SK-N-SH (cell line): ENCODE measurements at regions not wholly inside any gene's neighbourhood (a gene's known extent, or its start where the extent isn't known, plus 50 kb on each side); places are given as distances from the start of the nearest gene placed in this dataset.

Experiments used
- CTCF ChIA-PET: fragments of 300-600, 350-600 bp; formaldehyde crosslinking; extraction: SDS; loops from one replicate; lab custom pipeline; 2021; lab: Yijun Ruan, JAX
- POLR2A ChIA-PET: fragments of 350-600 bp; sonication (Branson Sonifier 250); formaldehyde crosslinking; extraction: SDS; loops from one replicate; lab custom pipeline; 2020; ENCODE audit warnings: antibody characterized with exemption, inconsistent platforms; lab: Yijun Ruan, JAX
- DNase-seq: peaks from one replicate; pipeline ENCODE4 v3.0.0; 2012
- H2AFZ ChIP-seq: fragments of 200-600 bp; sonication (generic); 2 replicates; pipeline ENCODE4 v1.8.1; 2016; ENCODE audit warnings: antibody characterized with exemption, mild to moderate bottlenecking, low read depth
- H3F3A ChIP-seq: fragments of 200-600 bp; sonication (generic); replicated peaks from 2 replicates; pipeline ENCODE3; 2016; ENCODE audit warnings: antibody characterized with exemption, mild to moderate bottlenecking; ENCODE audit not compliant: insufficient read depth
- H3K27ac ChIP-seq, 2 experiments: fragments of 200-500 bp in 1 of 2; fragments of 200-600 bp in 1 of 2; sonication (Bioruptor generic) in 1 of 2; sonication (generic), shearing (Covaris generic) in 1 of 2; 2 replicates each; pipeline versions ENCODE4 v1.5.1 to v1.6.1; 2014 to 2016; ENCODE audit warnings: low read depth in 2 of 2, inconsistent platforms in 1 of 2, low read length in 1 of 2, mild to moderate bottlenecking in 1 of 2, mixed read lengths in 1 of 2
- H3K27me3 ChIP-seq: fragments of 200-600 bp; sonication (generic), shearing (Covaris generic); 2 replicates; pipeline ENCODE4 v1.6.1; 2016; ENCODE audit warnings: mixed run types; ENCODE audit not compliant: insufficient read depth
- H3K36me3 ChIP-seq, 2 experiments: fragments of 200-500 bp in 1 of 2; fragments of 200-600 bp in 1 of 2; sonication (Bioruptor generic) in 1 of 2; sonication (generic) in 1 of 2; replicated peaks in 1 of 2; 2 replicates each; pipeline versions ENCODE3 to v1.5.1; 2014 to 2016; ENCODE audit warnings: low read length in 1 of 2, mild to moderate bottlenecking in 1 of 2; ENCODE audit not compliant: insufficient read depth in 2 of 2, control insufficient read depth in 1 of 2
- H3K4me1 ChIP-seq, 2 experiments: fragments of 200-500 bp in 1 of 2; fragments of 200-600 bp in 1 of 2; sonication (Bioruptor generic) in 1 of 2; sonication (generic), shearing (Covaris generic) in 1 of 2; 2 replicates each; pipeline versions ENCODE4 v1.5.1 to v1.6.1; 2014 to 2016; ENCODE audit warnings: low read depth in 1 of 2, low read length in 1 of 2, mixed run types in 1 of 2; ENCODE audit not compliant: insufficient read depth in 2 of 2, control insufficient read depth in 1 of 2
- H3K4me2 ChIP-seq: fragments of 200-600 bp; sonication (generic), shearing (Covaris generic); 2 replicates; pipeline ENCODE4 v1.6.1; 2017; ENCODE audit warnings: mixed run types
- H3K4me3 ChIP-seq, 2 experiments: fragments of 200-500 bp in 1 of 2; fragments of 200-600 bp in 1 of 2; sonication (Bioruptor generic) in 1 of 2; sonication (generic), shearing (Covaris generic) in 1 of 2; 2 replicates each; pipeline versions ENCODE4 v1.5.1 to v1.8.1; 2014 to 2016; ENCODE audit warnings: low read depth in 2 of 2, inconsistent platforms in 1 of 2, low read length in 1 of 2, mild to moderate bottlenecking in 1 of 2, mixed read lengths in 1 of 2, moderate library complexity in 1 of 2
- H3K79me2 ChIP-seq: fragments of 200-600 bp; sonication (generic); 2 replicates; pipeline ENCODE4 v1.8.1; 2017; ENCODE audit warnings: mild to moderate bottlenecking; ENCODE audit not compliant: insufficient read depth
- H3K9ac ChIP-seq: fragments of 200-600 bp; sonication (generic); 2 replicates; pipeline ENCODE4 v1.6.1; 2017; ENCODE audit warnings: mixed run types
- H3K9me2 ChIP-seq: fragments of 200-600 bp; sonication (generic); 2 replicates; pipeline ENCODE4 v1.6.1; 2017; ENCODE audit warnings: mixed run types
- H3K9me3 ChIP-seq: fragments of 200-600 bp; sonication (generic); 2 replicates; pipeline ENCODE4 v1.6.1; 2017; ENCODE audit warnings: mixed run types, mild to moderate bottlenecking, moderate library complexity
- H4K20me1 ChIP-seq: fragments of 200-600 bp; sonication (generic); 2 replicates; pipeline ENCODE4 v1.6.1; 2017; ENCODE audit warnings: mild to moderate bottlenecking, mixed run types; ENCODE audit not compliant: insufficient read depth
- CHD2 ChIP-seq: fragments of 150-350 bp; IDR thresholded peaks from 2 replicates; pipeline ENCODE4 v1.6.1; 2018; ENCODE audit warnings: low read length; ENCODE audit not compliant: partially characterized antibody
- CTCF ChIP-seq: fragments of 200-600 bp; sonication (generic); IDR thresholded peaks from 2 replicates; pipeline ENCODE4 v1.6.1; 2017; ENCODE audit warnings: antibody characterized with exemption, mild to moderate bottlenecking, moderate library complexity
- EZH2phosphoT487 ChIP-seq: fragments of 200-600 bp; sonication (generic); IDR thresholded peaks from 2 replicates; pipeline ENCODE4 v1.6.1; 2017; ENCODE audit warnings: low read depth, mixed run types, mild to moderate bottlenecking, antibody characterized with exemption, moderate library complexity, borderline replicate concordance
- FOSL2 ChIP-seq: IDR thresholded peaks from 2 replicates; pipeline ENCODE4 v1.4.0; 2012; ENCODE audit warnings: low read depth, mild to moderate bottlenecking, moderate library complexity, borderline replicate concordance
- FOXM1 ChIP-seq: IDR thresholded peaks from 2 replicates; pipeline ENCODE4 v1.4.0; 2012; ENCODE audit warnings: low read depth, mild to moderate bottlenecking
- JUND ChIP-seq: IDR thresholded peaks from 2 replicates; pipeline ENCODE4 v1.4.0; 2012
- MEF2A ChIP-seq: IDR thresholded peaks from 2 replicates; pipeline ENCODE4 v1.4.0; 2012; ENCODE audit warnings: low read depth, borderline replicate concordance
- MXI1 ChIP-seq: IDR thresholded peaks from 2 replicates; pipeline ENCODE4 v1.6.1; 2012; ENCODE audit warnings: mild to moderate bottlenecking, low read depth, low read length, improper control_type of control experiment
- RAD21 ChIP-seq: IDR thresholded peaks from 2 replicates; pipeline ENCODE4 v1.6.1; 2012; ENCODE audit warnings: mild to moderate bottlenecking, low read length
- RFX5 ChIP-seq: IDR thresholded peaks from 2 replicates; pipeline ENCODE4 v1.6.1; 2012; ENCODE audit warnings: mild to moderate bottlenecking, improper control_type of control experiment, low read length
- SIN3A ChIP-seq: IDR thresholded peaks from 2 replicates; pipeline ENCODE4 v1.6.1; 2012; ENCODE audit warnings: low read depth, mild to moderate bottlenecking, low read length, moderate library complexity, borderline replicate concordance
- SMC3 ChIP-seq: IDR thresholded peaks from 2 replicates; pipeline ENCODE4 v1.6.1; 2012; ENCODE audit warnings: low read depth, low read length, improper control_type of control experiment
- TAF1 ChIP-seq: IDR thresholded peaks from 2 replicates; pipeline ENCODE4 v1.6.1; 2012; ENCODE audit warnings: low read depth, mild to moderate bottlenecking, low read length, moderate library complexity, borderline replicate concordance
- TEAD4 ChIP-seq: IDR thresholded peaks from 2 replicates; pipeline ENCODE4 v1.4.0; 2012; ENCODE audit warnings: mild to moderate bottlenecking, borderline replicate concordance; ENCODE audit not compliant: insufficient read depth
- USF1 ChIP-seq: IDR thresholded peaks from 2 replicates; pipeline ENCODE4 v1.4.0; 2012; ENCODE audit warnings: low read depth, borderline replicate concordance
- YY1 ChIP-seq: IDR thresholded peaks from 2 replicates; pipeline ENCODE4 v1.4.0; 2012; ENCODE audit warnings: low read depth, mild to moderate bottlenecking
- WGBS: methylation state at CpG from one replicate; pipeline ENCODE4 v1.1.6; 2017; ENCODE audit warnings: low lambda C conversion rate; 5-methylcytosine and 5-hydroxymethylcytosine counted together
- TF ChIP-seq, protein P1 (sequence below): IDR thresholded peaks from 2 replicates; pipeline ENCODE4 v1.4.0; 2012; ENCODE audit warnings: low read depth

DNA sequence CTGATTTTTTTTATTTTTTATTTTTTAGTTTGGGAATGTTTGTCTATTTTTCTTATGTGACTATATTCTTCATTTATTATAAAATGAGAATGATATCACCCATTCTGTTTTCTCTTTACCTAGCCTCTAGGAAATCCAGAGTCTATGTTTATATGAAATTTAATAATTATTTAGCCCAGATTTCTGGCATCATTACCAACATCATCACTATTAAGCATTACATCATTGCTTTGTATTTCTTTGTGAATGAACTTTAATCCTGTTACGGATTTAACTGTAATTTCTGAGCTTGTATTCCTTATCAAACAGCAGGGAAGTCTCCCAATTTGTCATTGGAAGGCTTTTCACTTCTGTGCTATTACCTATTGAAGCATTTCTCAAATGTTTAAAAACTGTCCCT, 72.7 kb upstream of the NOX3 start (continued):
- TF ChIP-seq FOSL2 (no peak), YY1 (no peak), JUND (no peak), CHD2 (no peak)

DNA sequence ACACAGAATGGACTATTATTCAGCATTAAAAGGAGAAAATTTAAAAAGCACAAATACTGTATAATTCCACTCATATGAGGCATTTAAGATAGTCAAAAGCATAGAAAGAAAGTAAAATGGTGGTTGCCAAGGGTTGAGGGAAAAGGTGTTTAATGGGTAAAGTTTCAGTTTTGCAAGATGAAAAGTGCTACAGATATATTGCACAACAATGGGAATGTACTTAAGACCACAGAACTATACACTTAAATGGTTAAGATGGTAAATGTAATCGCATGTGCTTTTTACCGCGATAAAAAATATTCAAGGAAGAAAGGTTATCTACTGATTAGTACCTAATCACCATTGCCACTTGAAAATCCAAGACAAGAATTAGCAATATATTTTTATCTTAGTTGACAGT, 71.8 kb upstream of the NOX3 start:
- Histone ChIP-seq H3F3A (peaks cover 16% of the 10 kb centered on the region), H3K4me2 (no peak overlapping the region), H3K27ac (no peak overlapping the region), H3K79me2 (no peaks in the 10 kb centered on the region), H3K9me3 (no peaks in the 10 kb centered on the region), H3K9ac (no peak overlapping the region), H3K4me3 (no peak overlapping the region), H3K9me2 (no peaks in the 10 kb centered on the region), H3K36me3 (no peaks in the 10 kb centered on the region), H3K4me1 (peaks cover 0 to 17% of the 10 kb centered on the region in 2 experiments; a peak in 2 of 4 replicates), H4K20me1 (no peaks in the 10 kb centered on the region), H3K27me3 (no peaks in the 10 kb centered on the region), H2AFZ (no peak overlapping the region)
- POLR2A ChIA-PET, result no interaction called here
- WGBS, result 100% methylated on average over 3 of the region's 3 CpGs
- no peak for TF ChIP-seq SIN3A
- TF ChIP-seq CTCF, result no peak
- TF ChIP-seq RFX5, result no peak
- no peak for TF ChIP-seq TEAD4
- no peak for TF ChIP-seq JUND
- TF ChIP-seq FOSL2, result no peak
- no peak for TF ChIP-seq FOXM1
- TF ChIP-seq USF1, result no peak
- no peak for TF ChIP-seq MEF2A
- TF ChIP-seq EZH2phosphoT487, result no peak
- TF ChIP-seq SMC3, result no peak
- TF ChIP-seq RAD21, result no peak
- no peak for TF ChIP-seq MXI1
- TF ChIP-seq, protein P1, sequence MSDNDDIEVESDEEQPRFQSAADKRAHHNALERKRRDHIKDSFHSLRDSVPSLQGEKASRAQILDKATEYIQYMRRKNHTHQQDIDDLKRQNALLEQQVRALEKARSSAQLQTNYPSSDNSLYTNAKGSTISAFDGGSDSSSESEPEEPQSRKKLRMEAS, result no peak
- no peak for TF ChIP-seq TAF1
- CTCF ChIA-PET, result interaction anchor here (0.7 kb wide), 1 partner anchor 95 kb away, joined by 3 read pairs; no protein-coding TSS in a partner anchor
- DNase-seq, result no peak
